PFSK-1 (cell line): ENCODE measurements at regions not wholly inside any gene's neighbourhood (a gene's known extent, or its start where the extent isn't known, plus 50 kb on each side); places are given as distances from the start of the nearest gene placed in this dataset.

Experiments
- FOXP2 ChIP-seq: optimal IDR thresholded peaks from 2 replicates; pipeline ENCODE3; 2011; ENCODE audit warnings: borderline replicate concordance, control low read depth, inconsistent platforms; ENCODE audit not compliant: insufficient read depth; ENCODE audit errors: extremely low read length, extremely low read depth
- POLR2AphosphoS5 ChIP-seq: IDR thresholded peaks from 2 replicates; pipeline ENCODE4 v1.6.1; 2012; ENCODE audit warnings: low read depth, mild to moderate bottlenecking, control low read depth, low read length, moderate library complexity
- REST ChIP-seq, 2 experiments: IDR thresholded peaks; 2 replicates each; pipeline versions ENCODE4 v1.6.1 to v1.8.0; 2011 to 2012; ENCODE audit warnings: low read depth in 2 of 2, low read length in 2 of 2, control low read depth in 1 of 2, inconsistent platforms in 1 of 2, mild to moderate bottlenecking in 1 of 2, moderate library complexity in 1 of 2; ENCODE audit not compliant: insufficient read depth in 1 of 2
- SIN3A ChIP-seq: IDR thresholded peaks from 2 replicates; pipeline ENCODE4 v1.6.1; 2012; ENCODE audit warnings: mild to moderate bottlenecking, low read length, moderate library complexity, borderline replicate concordance; ENCODE audit not compliant: insufficient read depth
- TAF1 ChIP-seq: IDR thresholded peaks from 2 replicates; pipeline ENCODE4 v1.6.1; 2012; ENCODE audit warnings: low read length, control low read depth, borderline replicate concordance; ENCODE audit not compliant: insufficient read depth

GRCh38 chr9:91131433-91131839 is 230.3 kb downstream of the AUH start:
- TF ChIP-seq POLR2AphosphoS5 (no peak), SIN3A (no peak), TAF1 (no peak), REST (IDR thresholded peaks at IDR 0.05; ENCODE audit: insufficient read depth in 1 of 2, low read depth in 2 of 2, low read length in 2 of 2) (no peak), FOXP2 (no peak)

GRCh38 chr9:91132576-91133073 is 229.1 kb downstream of the AUH start:
- TF ChIP-seq POLR2AphosphoS5: no peak
- TF ChIP-seq SIN3A: no peak
- no peak for TF ChIP-seq REST (IDR thresholded peaks at IDR 0.05; ENCODE audit: insufficient read depth in 1 of 2, low read depth in 2 of 2, low read length in 2 of 2)
- TF ChIP-seq FOXP2: no peak
- no peak for TF ChIP-seq TAF1

- TF ChIP-seq TAF1 (no peak), REST (IDR thresholded peaks at IDR 0.05; ENCODE audit: insufficient read depth in 1 of 2, low read depth in 2 of 2, low read length in 2 of 2) (no peak), SIN3A (no peak), FOXP2 (no peak), POLR2AphosphoS5 (no peak)
Observed at GRCh38 chr9:91134608-91135007, 227.1 kb downstream of the AUH start.

- TF ChIP-seq SIN3A (no peak), FOXP2 (no peak), POLR2AphosphoS5 (no peak), REST (IDR thresholded peaks at IDR 0.05; ENCODE audit: insufficient read depth in 1 of 2, low read depth in 2 of 2, low read length in 2 of 2) (no peak), TAF1 (no peak)
Observed at GRCh38 chr9:91137391-91137790, 224.3 kb downstream of the AUH start.

- no peak for TF ChIP-seq REST (IDR thresholded peaks at IDR 0.05; ENCODE audit: insufficient read depth in 1 of 2, low read depth in 2 of 2, low read length in 2 of 2)
- TF ChIP-seq TAF1: no peak
- TF ChIP-seq POLR2AphosphoS5: no peak
- no peak for TF ChIP-seq SIN3A
- no peak for TF ChIP-seq FOXP2
Observed at GRCh38 chr9:91138760-91139159, 223.0 kb downstream of the AUH start.
